ENCODE measurements at regions not wholly inside any gene's neighbourhood (a gene's known extent, or its start where the extent isn't known, plus 50 kb on each side); places are given as distances from the start of the nearest gene placed in this dataset.

- TF ChIP-seq CTCF (conservative IDR thresholded peaks at IDR 0.05) (no peak), ZFX (IDR thresholded peaks at IDR 0.05) (no peak)
- no peak overlapping the region for H3K27ac ChIP-seq
Observed at GRCh38 chr12:115097416-115097815, 413.4 kb upstream of the TBX3 start.

- TF ChIP-seq CTCF (conservative IDR thresholded peaks at IDR 0.05) (no peak), ZFX (IDR thresholded peaks at IDR 0.05) (no peak)
- peak overlapping the region; percentile 10; the same call in 1 of the 2 replicates for H3K27ac ChIP-seq
Observed at GRCh38 chr12:115096588-115097397, 412.8 kb upstream of the TBX3 start.

GRCh38 chr12:115095073-115095748, 411.2 kb upstream of the TBX3 start:
- TF ChIP-seq CTCF (conservative IDR thresholded peaks at IDR 0.05) = no peak
- TF ChIP-seq ZFX (IDR thresholded peaks at IDR 0.05) = no peak
- no peak overlapping the region for H3K27ac ChIP-seq

GRCh38 chr12:115094163-115094816, 410.3 kb upstream of the TBX3 start:
- TF ChIP-seq ZFX (IDR thresholded peaks at IDR 0.05) (no peak), CTCF (conservative IDR thresholded peaks at IDR 0.05) (no peak)
- H3K27ac ChIP-seq = no peak overlapping the region

GRCh38 chr12:115093261-115093660, 409.3 kb upstream of the TBX3 start:
- H3K27ac ChIP-seq = no peak overlapping the region
- TF ChIP-seq ZFX (IDR thresholded peaks at IDR 0.05) (no peak), CTCF (conservative IDR thresholded peaks at IDR 0.05) (no peak)

GRCh38 chr12:115090783-115091182, 406.8 kb upstream of the TBX3 start:
- no peak for TF ChIP-seq CTCF (conservative IDR thresholded peaks at IDR 0.05)
- H3K27ac ChIP-seq = no peak overlapping the region

Measured in C4-2B (cell line).